GM11168 (cell line): ENCODE measurements at regions not wholly inside any gene's neighbourhood (a gene's known extent, or its start where the extent isn't known, plus 50 kb on each side); places are given as distances from the start of the nearest gene placed in this dataset.
"Not testable (repeated sequence)": the region's sequence is repeated elsewhere in the genome, so short reads cannot be mapped to it uniquely, and the experiment has no call there.

Experiments used
- in situ Hi-C: fragments of 300-500 bp; cut with MboI; formaldehyde crosslinking; loops from one replicate; pipeline ENCODE4 v1.12.0; 2022; ENCODE audit warnings: low sequenced_read_pairs; ENCODE audit not compliant: unreplicated experiment

GRCh38 chr15:20369500-20369899 is 172.1 kb downstream of the GOLGA6L6 start:
- in situ Hi-C loops = no loop called here

GRCh38 chr15:20368974-20369373 is 172.6 kb downstream of the GOLGA6L6 start:
- in situ Hi-C loops = no loop called here

GRCh38 chr15:20367093-20367492 is 174.5 kb downstream of the GOLGA6L6 start:
- in situ Hi-C loops = no loop called here

- in situ Hi-C loops = not testable (repeated sequence)
Measured at GRCh38 chr15:20363591-20363990, 178.0 kb downstream of the GOLGA6L6 start.

- in situ Hi-C loops = no loop called here
Measured at GRCh38 chr15:20361091-20361490, 180.5 kb downstream of the GOLGA6L6 start.

- in situ Hi-C loops = loop anchor here (10.0 kb wide), 2 partner anchors 1416 to 1866 kb away; no protein-coding TSS in a partner anchor
Measured at GRCh38 chr15:20358779-20359414, 182.7 kb downstream of the GOLGA6L6 start.

- in situ Hi-C loops = loop anchor here (10.0 kb wide), 2 partner anchors 1417 to 1867 kb away; no protein-coding TSS in a partner anchor
Measured at GRCh38 chr15:20358066-20358778, 183.4 kb downstream of the GOLGA6L6 start.

- in situ Hi-C loops = loop anchor here (10.0 kb wide), 2 partner anchors 1417 to 1867 kb away; no protein-coding TSS in a partner anchor
Measured at GRCh38 chr15:20357481-20358065, 184.0 kb downstream of the GOLGA6L6 start.

GRCh38 chr15:20356911-20357480 is 184.6 kb downstream of the GOLGA6L6 start:
- in situ Hi-C loops = loop anchor here (10.0 kb wide), 2 partner anchors 1418 to 1868 kb away; no protein-coding TSS in a partner anchor

- in situ Hi-C loops = loop anchor here (10.0 kb wide), 2 partner anchors 1418 to 1868 kb away; no protein-coding TSS in a partner anchor
Measured at GRCh38 chr15:20356444-20356910, 185.1 kb downstream of the GOLGA6L6 start.

GRCh38 chr15:20355256-20355868 is 186.2 kb downstream of the GOLGA6L6 start:
- in situ Hi-C loops = loop anchor here (10.0 kb wide), 2 partner anchors 1419 to 1869 kb away; no protein-coding TSS in a partner anchor

GRCh38 chr15:20354884-20355223 is 186.7 kb downstream of the GOLGA6L6 start:
- in situ Hi-C loops = loop anchor here (10.0 kb wide), 2 partner anchors 1420 to 1870 kb away; no protein-coding TSS in a partner anchor

GRCh38 chr15:20353966-20354883 is 187.4 kb downstream of the GOLGA6L6 start:
- in situ Hi-C loops = loop anchor here (10.0 kb wide), 2 partner anchors 1421 to 1871 kb away; no protein-coding TSS in a partner anchor

- in situ Hi-C loops = loop anchor here (10.0 kb wide), 2 partner anchors 1422 to 1872 kb away; no protein-coding TSS in a partner anchor
Measured at GRCh38 chr15:20352241-20353200, 189.1 kb downstream of the GOLGA6L6 start.

GRCh38 chr15:20351448-20351971 is 190.1 kb downstream of the GOLGA6L6 start:
- in situ Hi-C loops = loop anchor here (10.0 kb wide), 2 partner anchors 1423 to 1873 kb away; no protein-coding TSS in a partner anchor

- in situ Hi-C loops = loop anchor here (10.0 to 25.0 kb wide), 3 partner anchors 787 to 1875 kb away; no protein-coding TSS in a partner anchor
Measured at GRCh38 chr15:20349774-20350498, 191.7 kb downstream of the GOLGA6L6 start.
